PC-3 (cell line): ENCODE measurements at regions not wholly inside any gene's neighbourhood (a gene's known extent, or its start where the extent isn't known, plus 50 kb on each side); places are given as distances from the start of the nearest gene placed in this dataset.

ENCODE experiments used
- EZH2 ChIP-seq: fragments of 300-600 bp; sonication (generic); IDR thresholded peaks from one replicate; pipeline ENCODE4 v1.6.1; 2017; ENCODE audit warnings: antibody characterized with exemption, mild to moderate bottlenecking, low read length; ENCODE audit not compliant: unreplicated experiment
- TF ChIP-seq, protein P1 (sequence below): fragments of 300-600 bp; sonication (generic); conservative IDR thresholded peaks from 2 replicates; pipeline ENCODE4 v1.5.1; 2017; ENCODE audit warnings: antibody characterized with exemption, low read depth, mild to moderate bottlenecking, low read length

DNA sequence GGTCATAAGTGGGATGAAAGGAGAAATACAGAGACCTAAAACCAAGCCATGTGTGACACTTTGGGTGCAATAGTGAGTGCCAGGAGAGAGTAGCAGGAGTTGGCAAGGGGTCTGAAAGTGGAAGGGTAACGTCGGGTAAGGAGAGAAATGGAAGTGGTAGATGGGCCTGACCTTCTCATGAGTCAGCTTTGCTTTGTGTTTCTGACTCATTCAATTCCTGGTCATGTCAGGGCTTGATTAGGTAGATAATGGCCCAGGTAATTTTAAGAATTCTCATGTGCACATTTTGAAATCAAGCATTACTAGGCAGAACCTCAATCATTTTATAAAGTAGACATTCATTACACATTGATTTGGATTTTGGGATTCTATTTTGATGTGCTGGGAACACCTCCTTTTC, 262.5 kb downstream of the SOX2 start:
- TF ChIP-seq, protein P1, sequence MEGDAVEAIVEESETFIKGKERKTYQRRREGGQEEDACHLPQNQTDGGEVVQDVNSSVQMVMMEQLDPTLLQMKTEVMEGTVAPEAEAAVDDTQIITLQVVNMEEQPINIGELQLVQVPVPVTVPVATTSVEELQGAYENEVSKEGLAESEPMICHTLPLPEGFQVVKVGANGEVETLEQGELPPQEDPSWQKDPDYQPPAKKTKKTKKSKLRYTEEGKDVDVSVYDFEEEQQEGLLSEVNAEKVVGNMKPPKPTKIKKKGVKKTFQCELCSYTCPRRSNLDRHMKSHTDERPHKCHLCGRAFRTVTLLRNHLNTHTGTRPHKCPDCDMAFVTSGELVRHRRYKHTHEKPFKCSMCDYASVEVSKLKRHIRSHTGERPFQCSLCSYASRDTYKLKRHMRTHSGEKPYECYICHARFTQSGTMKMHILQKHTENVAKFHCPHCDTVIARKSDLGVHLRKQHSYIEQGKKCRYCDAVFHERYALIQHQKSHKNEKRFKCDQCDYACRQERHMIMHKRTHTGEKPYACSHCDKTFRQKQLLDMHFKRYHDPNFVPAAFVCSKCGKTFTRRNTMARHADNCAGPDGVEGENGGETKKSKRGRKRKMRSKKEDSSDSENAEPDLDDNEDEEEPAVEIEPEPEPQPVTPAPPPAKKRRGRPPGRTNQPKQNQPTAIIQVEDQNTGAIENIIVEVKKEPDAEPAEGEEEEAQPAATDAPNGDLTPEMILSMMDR, result no peak
- TF ChIP-seq EZH2, result no peak
